Mammary epithelial cell (primary cell): ENCODE measurements at regions not wholly inside any gene's neighbourhood (a gene's known extent, or its start where the extent isn't known, plus 50 kb on each side); places are given as distances from the start of the nearest gene placed in this dataset.

Experiments used
- CTCF ChIP-seq, 2 donors: IDR thresholded peaks in 1 of 2; conservative IDR thresholded peaks in 1 of 2; 2 replicates each; pipeline ENCODE4 v1.5.1; 2011 to 2012; ENCODE audit warnings: inconsistent platforms in 2 of 2, low read length in 2 of 2, mild to moderate bottlenecking in 2 of 2, control low read depth in 1 of 2, low read depth in 1 of 2; ENCODE audit not compliant: insufficient read depth in 1 of 2; ENCODE audit errors: extremely low read depth in 1 of 2
- EZH2 ChIP-seq: IDR thresholded peaks from 2 replicates; pipeline ENCODE4 v1.6.1; 2012; ENCODE audit warnings: low read length, inconsistent platforms, borderline replicate concordance

DNA sequence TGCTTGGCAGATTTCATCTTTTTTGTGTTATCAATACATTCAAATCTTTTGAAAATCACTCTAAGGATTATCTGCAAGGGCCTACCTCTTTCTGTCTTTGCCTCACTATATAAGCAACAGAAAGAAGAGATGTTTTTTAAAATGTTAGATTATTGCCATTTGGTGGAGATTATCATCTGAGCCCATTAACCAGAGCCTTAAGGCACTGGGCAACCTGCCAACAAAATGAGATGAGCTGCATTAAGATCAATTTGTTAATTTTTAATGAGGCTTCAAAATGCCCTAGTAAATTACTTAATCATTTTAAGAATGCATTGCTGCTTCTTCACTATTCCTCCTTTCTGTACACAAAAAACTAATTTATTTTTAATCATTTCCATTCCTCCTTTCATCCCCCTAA is 314.1 kb downstream of the SNX13 start:
- TF ChIP-seq CTCF (conservative IDR thresholded peaks at IDR 0.05 in 1 of 2, IDR thresholded peaks at IDR 0.05 in 1 of 2; ENCODE audit: extremely low read depth in 1 of 2, insufficient read depth in 1 of 2, low read depth in 1 of 2, low read length in 2 of 2) (no peak), EZH2 (no peak)
